HFF-Myc (cell line): ENCODE measurements at regions not wholly inside any gene's neighbourhood (a gene's known extent, or its start where the extent isn't known, plus 50 kb on each side); places are given as distances from the start of the nearest gene placed in this dataset.

Experiments
- DNase-seq: peaks from one replicate; pipeline ENCODE4 v3.0.0-alpha.2; 2011; ENCODE audit warnings: low read depth; ENCODE audit errors: extremely low read depth
- H3K4me3 ChIP-seq: replicated peaks from 2 replicates; pipeline ENCODE4 v1.5.1; 2011; ENCODE audit warnings: low read depth, mild to moderate bottlenecking, control low read depth, low read length
- CTCF ChIP-seq: IDR thresholded peaks from 2 replicates; pipeline ENCODE4 v1.5.1; 2012; ENCODE audit warnings: mild to moderate bottlenecking, low read depth, low read length, control low read depth; ENCODE audit errors: missing control alignments

DNA sequence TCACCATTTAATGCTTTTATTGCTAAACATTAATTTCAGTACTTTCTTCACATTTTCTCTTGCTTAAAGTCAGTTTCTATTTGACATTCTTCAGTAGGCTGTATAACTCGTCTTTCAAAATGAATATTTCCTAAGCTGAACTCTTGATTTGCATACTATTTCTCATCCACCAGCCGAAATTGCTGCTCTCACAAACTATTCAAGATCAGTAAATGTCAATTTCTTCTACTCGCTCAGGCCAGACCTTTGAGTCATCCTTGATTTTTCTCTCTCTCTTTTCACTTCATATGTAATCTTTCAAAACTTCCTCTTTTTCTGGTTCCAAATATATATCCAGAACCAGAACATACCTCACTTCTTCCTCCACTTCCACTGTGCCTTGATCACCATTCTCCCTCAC lies 990.0 kb downstream of the KCNT2 start:
- no peak for DNase-seq
- no peak overlapping the region for H3K4me3 ChIP-seq
- TF ChIP-seq CTCF: no peak

DNA sequence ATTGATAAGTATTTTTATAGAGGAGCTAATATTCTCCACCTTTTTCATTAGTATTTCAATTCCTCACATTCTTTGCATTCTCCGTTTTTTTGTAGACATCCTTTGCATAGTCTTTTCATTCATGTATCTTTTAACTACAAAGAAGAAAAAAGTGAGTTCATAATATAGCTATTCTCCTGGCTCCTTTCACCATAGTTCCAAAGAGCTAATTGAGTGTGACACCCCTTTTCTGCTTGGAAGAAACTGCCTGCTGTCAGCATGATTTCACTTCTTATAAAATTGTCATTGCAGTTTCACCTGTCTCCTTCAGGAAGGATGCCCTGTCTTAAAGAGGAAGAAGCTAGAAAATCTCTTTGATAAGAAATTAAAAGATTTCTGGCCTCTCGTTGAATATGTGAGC lies 991.1 kb downstream of the KCNT2 start:
- H3K4me3 ChIP-seq: no peak overlapping the region
- no peak for DNase-seq
- no peak for TF ChIP-seq CTCF

DNA sequence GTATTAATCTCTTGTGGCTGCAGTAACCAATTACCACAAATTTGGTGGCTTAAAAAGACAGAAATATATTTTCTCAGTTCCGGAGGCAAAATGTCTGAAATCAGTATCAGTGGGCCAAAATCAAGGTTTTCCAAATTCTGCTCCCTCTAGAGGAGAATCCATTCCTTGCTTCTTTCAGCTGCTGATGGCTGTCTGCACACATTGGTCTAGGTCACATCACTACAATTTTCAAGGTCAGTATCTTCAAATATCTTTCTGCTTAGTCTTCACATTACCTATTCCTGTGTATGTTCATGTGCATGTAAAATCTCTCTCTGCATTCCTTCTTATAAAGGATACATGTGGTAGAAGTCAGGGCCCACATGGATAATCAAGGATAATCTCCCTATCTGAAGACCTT lies 999.4 kb downstream of the KCNT2 start:
- peak; percentile 29 for TF ChIP-seq CTCF
- no peak for DNase-seq
- no peak overlapping the region for H3K4me3 ChIP-seq

DNA sequence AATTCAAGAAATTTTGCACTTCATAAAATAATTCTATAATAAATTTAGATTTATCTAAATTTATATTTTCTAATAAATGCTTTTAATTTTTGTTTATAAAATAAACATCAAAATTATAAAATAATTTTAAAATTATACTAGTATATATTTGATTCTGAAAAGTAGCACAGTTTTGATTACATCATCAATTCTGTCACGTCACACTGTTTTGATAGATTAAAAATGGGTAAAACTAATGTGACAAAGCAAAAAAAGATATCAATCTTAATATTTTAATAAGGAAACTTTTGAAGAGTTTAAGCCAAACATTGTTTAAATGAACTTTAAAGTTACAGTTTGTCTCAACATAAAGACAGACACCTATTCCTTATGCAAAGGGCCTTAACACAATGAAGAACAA lies 1001.8 kb downstream of the KCNT2 start:
- TF ChIP-seq CTCF: no peak
- no peak for DNase-seq
- H3K4me3 ChIP-seq: no peak overlapping the region

GRCh38 chr1:195604287-195604686 lies 1004.0 kb downstream of the KCNT2 start:
- peak; percentile 12 for DNase-seq
- no peak overlapping the region for H3K4me3 ChIP-seq
- TF ChIP-seq CTCF: no peak

GRCh38 chr1:195597891-195598290 lies 1010.3 kb downstream of the KCNT2 start:
- H3K4me3 ChIP-seq: no peak overlapping the region
- no peak for TF ChIP-seq CTCF
- DNase-seq: no peak

DNA sequence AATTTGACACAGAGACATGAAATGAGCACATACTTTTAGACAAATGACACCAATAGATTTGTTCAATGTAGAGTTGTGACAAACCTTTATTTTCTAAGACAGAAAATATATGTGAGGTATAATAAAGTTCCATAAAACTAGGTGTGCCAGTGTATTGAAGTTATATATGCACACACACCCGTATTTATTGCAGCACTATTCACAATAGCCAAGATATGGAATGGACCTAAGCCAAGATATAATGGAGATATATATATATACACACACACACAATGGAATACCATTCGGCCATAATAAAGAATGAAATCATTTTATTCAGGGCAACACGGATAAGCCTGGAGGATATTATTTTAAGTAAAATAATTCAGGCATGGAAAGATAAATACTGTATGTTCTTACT lies 1013.5 kb downstream of the KCNT2 start:
- no peak for DNase-seq
- no peak for TF ChIP-seq CTCF
- H3K4me3 ChIP-seq: no peak overlapping the region
